ENCODE measurements at regions not wholly inside any gene's neighbourhood (a gene's known extent, or its start where the extent isn't known, plus 50 kb on each side); places are given as distances from the start of the nearest gene placed in this dataset.
A peak's percentile ranks its signal among the peaks of the same experiment; 100 is the strongest.

DNA sequence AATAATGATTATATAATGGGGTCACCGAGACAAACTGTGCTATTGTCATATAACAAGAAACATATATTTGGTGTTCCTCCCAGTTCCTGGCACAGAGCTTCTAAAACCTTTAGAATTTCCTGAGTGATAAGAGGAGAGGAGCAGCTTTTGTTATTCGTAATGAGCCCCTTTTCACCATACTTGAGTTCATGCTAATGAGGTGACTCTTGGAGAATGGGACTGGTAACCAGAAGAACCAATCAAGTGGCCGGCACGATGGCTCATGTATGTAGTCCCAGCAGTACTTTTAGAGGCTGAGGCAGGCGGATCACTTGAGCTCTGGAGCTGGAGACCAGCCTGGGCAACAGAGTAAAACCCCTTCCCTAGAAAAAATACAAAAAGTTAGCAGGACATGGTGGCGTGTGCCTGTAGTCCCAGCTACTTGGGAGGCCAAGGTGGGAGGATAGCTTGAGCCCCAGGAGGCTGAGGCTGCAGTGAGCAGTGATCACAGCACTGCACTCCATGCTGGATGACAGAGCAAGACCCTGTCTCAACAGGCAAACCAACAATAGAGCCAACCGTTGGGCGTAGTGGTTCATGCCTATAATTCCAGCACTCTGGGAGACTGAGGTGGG, 62.7 kb upstream of the FTH1 start:
- DNase-seq (ENCODE audit: low read depth in 2 of 2): no peak

- no peak for DNase-seq (ENCODE audit: low read depth in 2 of 2)
Observed at GRCh38 chr11:62026739-62027370, 59.4 kb upstream of the FTH1 start.

- DNase-seq (ENCODE audit: low read depth in 2 of 2): peak; percentile 18 to 37
Observed at GRCh38 chr11:62025487-62026105, 58.2 kb upstream of the FTH1 start.

GRCh38 chr11:62024936-62025486, 57.6 kb upstream of the FTH1 start:
- no peak for DNase-seq (ENCODE audit: low read depth in 2 of 2)

DNA sequence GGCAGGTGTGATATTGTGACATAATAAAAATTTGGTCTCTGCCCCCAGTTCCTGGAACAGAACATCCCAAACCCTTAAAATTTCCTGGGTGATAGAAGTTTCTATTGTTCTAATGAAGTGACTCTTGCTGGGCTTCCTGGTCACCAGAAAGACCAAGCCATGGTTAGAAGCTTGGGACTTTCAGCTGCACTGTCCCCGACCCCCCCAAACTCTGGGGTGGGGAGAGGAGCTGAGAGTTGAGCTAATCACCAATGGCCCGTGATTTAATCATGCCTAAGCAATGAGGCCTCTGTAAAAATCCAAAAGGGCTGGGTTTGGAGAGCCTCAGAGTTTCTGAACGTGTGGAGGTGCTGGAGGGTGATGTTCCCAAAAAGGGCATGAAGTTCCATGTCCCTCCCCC, 54.8 kb upstream of the FTH1 start:
- DNase-seq (ENCODE audit: low read depth in 2 of 2): no peak

DNA sequence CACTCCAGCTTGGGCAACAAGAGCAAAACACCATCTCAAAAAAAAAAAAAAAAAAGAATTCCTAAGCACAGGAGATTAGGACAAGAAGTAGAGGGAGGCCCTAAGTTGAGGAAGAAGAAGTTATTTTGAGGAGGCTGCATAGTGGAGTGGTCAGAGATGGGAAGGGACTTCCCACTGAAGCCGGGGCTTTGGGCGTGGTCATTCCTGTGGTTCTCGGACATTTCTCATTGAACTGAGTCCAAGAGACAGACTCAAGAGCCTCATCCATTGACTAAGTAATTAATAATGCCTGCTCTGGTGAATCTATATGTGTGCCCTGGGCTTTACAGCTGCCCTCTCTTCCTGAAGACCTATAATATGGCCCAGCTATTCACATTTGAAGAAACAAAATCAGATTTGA, 53.2 kb upstream of the FTH1 start:
- DNase-seq (ENCODE audit: low read depth in 2 of 2): no peak

DNA sequence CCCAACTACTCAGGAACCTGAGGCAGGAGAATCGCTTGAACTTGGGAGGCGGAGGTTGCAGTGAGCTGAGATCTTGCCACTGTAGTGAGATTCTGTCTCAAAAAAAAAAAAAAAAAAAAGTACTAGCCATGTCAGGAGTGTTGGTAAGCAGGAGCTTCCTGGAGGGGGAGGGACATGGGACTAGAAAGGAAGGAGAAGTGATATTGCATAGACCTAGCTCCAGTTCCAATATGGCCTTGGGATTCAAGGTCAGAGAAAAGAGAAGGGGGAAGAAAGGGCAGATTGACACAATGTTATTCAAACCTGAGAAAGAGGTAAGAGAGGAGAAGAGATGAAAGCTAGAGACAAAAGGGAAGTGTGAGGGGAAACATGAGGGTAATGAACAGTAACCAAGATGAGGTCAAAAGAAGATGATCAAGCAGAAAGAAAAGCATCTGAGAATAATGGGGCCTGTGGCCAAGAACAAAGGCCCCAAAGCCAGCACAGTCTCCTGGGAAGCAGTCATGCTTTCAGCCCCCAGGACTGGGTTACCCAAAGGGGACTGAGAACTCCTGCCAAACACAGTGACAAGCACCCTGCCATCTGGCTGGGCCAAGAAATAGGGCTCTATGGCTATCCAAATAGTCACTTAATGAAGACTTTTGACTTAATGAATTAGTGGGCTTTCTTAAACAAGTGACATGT, 51.7 kb upstream of the FTH1 start:
- DNase-seq (ENCODE audit: low read depth in 2 of 2): no peak

DNA sequence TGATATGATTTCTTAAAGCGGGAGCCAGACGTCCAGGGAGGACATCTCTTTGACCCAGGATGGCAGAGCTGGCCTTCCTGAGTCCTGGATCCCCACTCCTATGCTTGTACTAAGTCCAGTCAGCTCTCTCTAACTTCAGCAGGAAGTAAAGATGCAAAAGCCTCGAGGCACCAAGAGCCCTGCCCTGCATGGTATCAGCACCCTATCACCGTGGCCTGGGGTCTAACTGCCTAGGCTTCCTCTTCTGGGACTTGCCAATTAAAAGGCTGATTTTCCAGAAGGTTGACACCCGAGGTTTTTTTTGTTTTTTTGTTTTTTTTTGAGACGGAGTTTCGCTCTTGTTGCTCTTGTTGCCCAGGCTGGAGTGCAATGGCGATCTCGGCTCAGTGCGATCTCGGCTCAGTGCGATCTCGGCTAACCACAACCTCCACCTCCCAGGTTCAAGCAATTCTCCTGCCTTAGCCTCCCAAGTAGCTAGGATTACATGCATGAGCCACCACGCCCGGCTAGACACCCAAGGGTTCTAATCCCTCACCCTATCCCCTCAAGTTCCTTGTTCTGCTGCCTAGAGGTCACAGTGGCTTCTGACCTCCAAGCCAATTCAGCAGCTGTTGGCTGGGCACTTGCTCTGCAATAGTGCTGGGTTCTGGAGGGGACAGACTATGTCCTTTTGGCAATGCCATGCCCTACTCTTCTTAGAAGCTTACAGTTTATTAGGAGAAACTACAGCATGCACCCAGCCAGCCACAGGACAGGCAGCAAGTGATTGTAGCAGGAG, 50.6 kb upstream of the FTH1 start:
- no peak for DNase-seq (ENCODE audit: low read depth in 2 of 2)
